Upper lobe of left lung (tissue), 6 donors: ENCODE measurements at regions not wholly inside any gene's neighbourhood (a gene's known extent, or its start where the extent isn't known, plus 50 kb on each side); places are given as distances from the start of the nearest gene placed in this dataset.
A peak's percentile ranks its signal among the peaks of the same experiment; 100 is the strongest.

Experiments
- ATAC-seq, 2 donors: fragments of 200-7000 bp; cut with Tn5 transposase; one replicate each; pipeline ENCODE4 v1.9.1; 2022; ENCODE audit warnings: mild to moderate bottlenecking in 2 of 2, moderate library complexity in 2 of 2; ENCODE audit not compliant: low FRiP score in 2 of 2
- DNase-seq, 2 donors: peaks; one replicate each; pipeline ENCODE4 v3.0.0-alpha.2; 2019 to 2020
- H3K27ac ChIP-seq, 4 donors: fragments of 200-600 bp; sonication (generic); one replicate each; pipeline ENCODE4 v1.5.1; 2016 to 2019
- H3K27me3 ChIP-seq, 4 donors: fragments of 200-600 bp; sonication (generic); one replicate each; pipeline ENCODE4 v1.5.1; 2017 to 2019
- H3K36me3 ChIP-seq, 4 donors: fragments of 200-600 bp; sonication (generic); one replicate each; pipeline ENCODE4 v1.5.1; 2016 to 2019
- H3K4me1 ChIP-seq, 4 donors: fragments of 200-600 bp; sonication (generic); one replicate each; pipeline ENCODE4 v1.5.1; 2018 to 2019
- H3K4me3 ChIP-seq, 4 donors: fragments of 200-600 bp; sonication (generic); one replicate each; pipeline ENCODE4 v1.5.1; 2017 to 2019; ENCODE audit warnings: mild to moderate bottlenecking in 2 of 4, moderate library complexity in 1 of 4
- H3K9me3 ChIP-seq, 4 donors: fragments of 200-600 bp; sonication (generic); one replicate each; pipeline ENCODE4 v1.5.1; 2018 to 2019
- EP300 ChIP-seq, 4 donors: sonication (generic); formaldehyde crosslinking; IDR thresholded peaks; one replicate each; pipeline ENCODE4 v1.5.1; 2017; ENCODE audit warnings: antibody characterized with exemption in 4 of 4, control low read depth in 2 of 4
- POLR2A ChIP-seq, 4 donors: fragments of 450-650 bp; IDR thresholded peaks; one replicate each; pipeline ENCODE4 v1.5.1; 2016 to 2017; ENCODE audit warnings: antibody characterized with exemption in 4 of 4, mild to moderate bottlenecking in 2 of 4
- POLR2AphosphoS5 ChIP-seq, 2 donors: sonication (generic); formaldehyde crosslinking; IDR thresholded peaks; one replicate each; pipeline ENCODE4 v1.5.1; 2017; ENCODE audit warnings: antibody characterized with exemption in 2 of 2
- WGBS, 2 donors: methylation state at CpG; one replicate each; pipeline ENCODE4 v1.1.5; 2017 to 2018; 5-methylcytosine and 5-hydroxymethylcytosine counted together
- TF ChIP-seq, protein P1 (sequence below), 6 experiments: fragments of 450-650 bp in 4 of 6; fragments of 200-600 bp in 2 of 6; sonication (generic) in 2 of 6; IDR thresholded peaks; one replicate each; pipeline ENCODE4 v1.5.1; 2016 to 2019; ENCODE audit warnings: antibody characterized with exemption in 6 of 6
- donor health status: DM: no; HTN: no; CAD: no; lungs with moderate emphysema.
- donor health status: DM: no; HTN: yes; CAD: no; lungs with severe emphysema.

DNA sequence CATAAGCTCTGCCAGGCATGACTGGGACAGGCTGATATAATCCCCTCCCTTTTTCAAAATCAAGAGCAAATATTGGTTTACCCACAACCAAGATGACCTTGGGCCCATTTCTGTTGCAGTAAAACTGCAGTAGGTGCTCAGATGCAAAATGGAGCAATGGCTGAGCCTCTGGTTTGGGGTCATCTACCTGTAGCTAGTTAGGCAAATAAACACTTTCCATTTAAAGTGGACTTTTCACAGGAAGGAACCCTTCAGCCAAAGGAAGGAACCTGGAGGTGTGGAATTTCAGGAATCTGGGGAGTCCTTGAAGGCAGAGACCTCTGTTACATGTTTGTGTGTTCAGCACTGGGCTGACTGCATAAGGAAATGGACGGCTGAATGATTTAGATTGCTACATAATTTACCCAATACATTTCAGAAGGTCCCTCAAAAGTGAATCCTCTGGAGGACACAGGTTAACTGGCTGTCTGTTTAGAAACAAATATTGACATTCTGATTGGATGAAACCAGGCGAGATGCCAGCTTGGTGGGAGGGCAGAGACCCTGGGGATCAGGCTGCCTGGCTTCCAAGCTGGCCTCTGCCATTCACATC lies 170.1 kb upstream of the ZNF618 start:
- Histone ChIP-seq H3K4me3 (no peak overlapping the region), H3K36me3 (no peaks in the 10 kb centered on the region), H3K4me1 (peaks cover 0 to 12% (median 3%) of the 10 kb centered on the region in 4 donors), H3K27me3 (no peaks in the 10 kb centered on the region), H3K27ac (no peak overlapping the region), H3K9me3 (no peaks in the 10 kb centered on the region)
- DNase-seq (peak in 1 of 2 donors; percentile 28), ATAC-seq (peak in 1 of 2 donors; percentile 62)
- TF ChIP-seq POLR2AphosphoS5 (IDR thresholded peaks at IDR 0.05), result no peak
- no peak for TF ChIP-seq EP300 (IDR thresholded peaks at IDR 0.05)
- TF ChIP-seq, protein P1, sequence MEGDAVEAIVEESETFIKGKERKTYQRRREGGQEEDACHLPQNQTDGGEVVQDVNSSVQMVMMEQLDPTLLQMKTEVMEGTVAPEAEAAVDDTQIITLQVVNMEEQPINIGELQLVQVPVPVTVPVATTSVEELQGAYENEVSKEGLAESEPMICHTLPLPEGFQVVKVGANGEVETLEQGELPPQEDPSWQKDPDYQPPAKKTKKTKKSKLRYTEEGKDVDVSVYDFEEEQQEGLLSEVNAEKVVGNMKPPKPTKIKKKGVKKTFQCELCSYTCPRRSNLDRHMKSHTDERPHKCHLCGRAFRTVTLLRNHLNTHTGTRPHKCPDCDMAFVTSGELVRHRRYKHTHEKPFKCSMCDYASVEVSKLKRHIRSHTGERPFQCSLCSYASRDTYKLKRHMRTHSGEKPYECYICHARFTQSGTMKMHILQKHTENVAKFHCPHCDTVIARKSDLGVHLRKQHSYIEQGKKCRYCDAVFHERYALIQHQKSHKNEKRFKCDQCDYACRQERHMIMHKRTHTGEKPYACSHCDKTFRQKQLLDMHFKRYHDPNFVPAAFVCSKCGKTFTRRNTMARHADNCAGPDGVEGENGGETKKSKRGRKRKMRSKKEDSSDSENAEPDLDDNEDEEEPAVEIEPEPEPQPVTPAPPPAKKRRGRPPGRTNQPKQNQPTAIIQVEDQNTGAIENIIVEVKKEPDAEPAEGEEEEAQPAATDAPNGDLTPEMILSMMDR (IDR thresholded peaks at IDR 0.05), result no peak
- TF ChIP-seq POLR2A (IDR thresholded peaks at IDR 0.05), result no peak
- 66 to 67% methylated on average over 2 of the region's 2 CpGs for WGBS, 2 donors

DNA sequence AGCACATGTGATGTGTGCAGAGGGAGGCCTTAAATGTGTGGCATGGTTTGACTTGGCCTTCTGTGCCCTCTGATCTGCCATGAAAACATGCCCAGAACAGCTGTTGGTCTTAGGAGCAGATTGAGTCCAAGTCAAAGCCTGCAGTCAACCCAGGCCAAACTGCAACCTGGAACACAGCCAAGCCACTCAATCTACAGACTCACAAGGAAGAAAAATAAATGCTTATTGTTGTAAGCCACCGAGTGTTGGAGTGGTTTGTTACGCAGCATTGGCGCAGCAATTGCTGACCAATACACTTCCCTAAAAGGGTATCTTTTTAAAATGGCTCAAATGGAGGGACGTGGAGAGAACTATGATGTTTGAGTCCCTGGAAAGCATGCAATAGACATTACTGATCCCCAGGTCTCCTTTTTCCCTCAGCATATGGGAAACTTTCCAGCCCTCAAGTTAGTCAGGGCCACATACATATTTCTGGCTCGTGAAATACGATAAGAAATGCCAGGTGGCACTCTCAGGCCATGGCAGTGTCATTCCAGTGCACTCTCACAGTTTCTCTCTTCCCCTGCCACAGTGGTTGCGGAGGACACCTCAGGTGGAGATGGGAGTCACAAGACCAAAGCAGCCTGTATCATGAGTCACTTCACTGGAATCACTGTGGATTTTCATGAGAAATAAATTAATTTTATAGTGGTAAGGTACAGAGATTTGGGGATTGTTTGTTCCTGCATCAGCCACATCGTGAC lies 168.0 kb upstream of the ZNF618 start:
- Histone ChIP-seq H3K4me3 (no peak overlapping the region), H3K9me3 (no peaks in the 10 kb centered on the region), H3K36me3 (no peaks in the 10 kb centered on the region), H3K4me1 (peaks cover 0 to 14% (median 3%) of the 10 kb centered on the region in 4 donors), H3K27ac (no peak overlapping the region), H3K27me3 (no peaks in the 10 kb centered on the region)
- WGBS, 2 donors, result 84 to 87% methylated on average over 7 to 8 of the region's 8 CpGs
- ATAC-seq (no peak), DNase-seq (peak in 1 of 2 donors; percentile 9)
- TF ChIP-seq EP300 (IDR thresholded peaks at IDR 0.05), result no peak
- TF ChIP-seq POLR2A (IDR thresholded peaks at IDR 0.05), result no peak
- TF ChIP-seq, protein P1 (IDR thresholded peaks at IDR 0.05), result no peak
- TF ChIP-seq POLR2AphosphoS5 (IDR thresholded peaks at IDR 0.05), result no peak

DNA sequence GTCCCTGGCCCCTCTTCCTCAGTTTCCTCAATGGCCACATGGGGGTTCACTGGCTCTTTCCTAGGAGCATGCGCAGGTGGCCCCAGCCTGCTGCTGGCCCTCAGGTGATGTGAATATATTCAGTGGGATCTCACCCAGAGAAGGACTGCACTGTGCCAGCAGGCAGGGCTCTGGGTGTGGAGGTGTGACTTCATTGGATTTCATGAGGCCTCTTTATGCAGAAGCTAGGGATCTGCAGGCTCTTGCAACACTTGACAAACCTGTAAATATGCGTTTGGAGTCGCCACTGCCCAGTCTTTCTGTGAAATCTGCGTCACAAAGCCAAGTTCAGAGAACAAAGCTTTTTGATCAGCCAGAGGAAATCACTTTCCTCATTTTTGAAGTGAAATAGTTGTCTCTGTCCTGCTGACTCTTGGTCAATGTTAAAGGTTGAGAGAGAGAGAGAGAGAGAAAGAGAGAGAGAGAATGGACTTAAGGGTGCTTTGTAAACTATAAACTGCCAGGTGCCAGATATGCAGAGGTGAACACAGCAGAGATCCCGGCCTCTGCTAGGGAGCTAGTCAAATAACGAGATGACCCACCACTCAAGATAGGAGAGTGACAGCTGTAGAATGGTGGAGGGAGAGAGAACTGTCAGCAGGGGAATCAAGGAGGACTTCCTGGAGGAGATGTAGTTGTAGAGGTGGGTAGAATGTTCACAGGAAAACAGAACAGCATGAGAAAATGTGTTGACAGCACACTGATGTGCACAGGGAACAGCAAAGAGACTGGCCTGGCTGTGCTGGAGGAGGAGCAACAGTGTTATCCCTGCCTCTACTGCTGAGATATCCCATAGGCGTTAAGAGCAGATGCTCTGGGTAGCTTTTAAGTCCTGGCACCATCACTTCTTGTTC lies 167.0 kb upstream of the ZNF618 start:
- peak in 1 of 2 donors; percentile 30 for ATAC-seq
- TF ChIP-seq, protein P1 (IDR thresholded peaks at IDR 0.05), result no peak
- no peak for TF ChIP-seq POLR2AphosphoS5 (IDR thresholded peaks at IDR 0.05)
- no peak for TF ChIP-seq EP300 (IDR thresholded peaks at IDR 0.05)
- TF ChIP-seq POLR2A (IDR thresholded peaks at IDR 0.05), result no peak

DNA sequence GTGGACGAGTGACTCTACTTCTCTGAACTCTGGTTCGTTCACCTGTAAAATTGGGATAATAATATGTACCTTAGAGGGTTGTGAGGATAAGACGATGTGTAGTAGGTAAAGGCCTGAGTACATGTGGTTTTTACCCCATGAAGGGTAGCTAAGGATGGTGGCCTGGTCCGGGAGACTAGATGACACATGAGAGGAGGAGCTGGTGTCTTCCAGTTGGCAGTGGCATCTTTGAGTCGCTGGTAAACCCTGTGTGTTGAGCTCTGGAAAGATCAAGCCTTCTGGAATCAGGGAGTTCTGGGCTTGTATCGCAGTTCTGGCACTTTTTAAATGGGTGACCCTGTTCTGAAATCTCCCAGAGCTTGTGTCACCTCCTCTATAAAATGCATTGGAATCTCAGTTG lies 166.4 kb upstream of the ZNF618 start:
- Histone ChIP-seq H3K4me1 (peaks cover 0 to 14% (median 3%) of the 10 kb centered on the region in 4 donors), H3K4me3 (no peak overlapping the region), H3K9me3 (no peaks in the 10 kb centered on the region), H3K27me3 (no peaks in the 10 kb centered on the region), H3K36me3 (no peaks in the 10 kb centered on the region), H3K27ac (no peak overlapping the region)
- ATAC-seq, result no peak
- TF ChIP-seq POLR2AphosphoS5 (IDR thresholded peaks at IDR 0.05), result no peak
- no peak for TF ChIP-seq POLR2A (IDR thresholded peaks at IDR 0.05)
- TF ChIP-seq, protein P1 (IDR thresholded peaks at IDR 0.05), result no peak
- TF ChIP-seq EP300 (IDR thresholded peaks at IDR 0.05), result no peak
- 90 to 93% methylated on average over 6 of the region's 6 CpGs for WGBS, 2 donors
- no peak for DNase-seq

More for the DNA sequence above, 167.0 kb upstream of the ZNF618 start:
- Histone ChIP-seq H3K27ac (no peak overlapping the region), H3K27me3 (no peaks in the 10 kb centered on the region), H3K4me3 (no peak overlapping the region), H3K9me3 (no peaks in the 10 kb centered on the region), H3K36me3 (no peaks in the 10 kb centered on the region), H3K4me1 (peaks cover 0 to 14% (median 3%) of the 10 kb centered on the region in 4 donors)
- DNase-seq, result peak in 1 of 2 donors; percentile 23
- 58 to 70% methylated on average over 6 to 7 of the region's 7 CpGs for WGBS, 2 donors
